SW480 (cell line): ENCODE measurements at regions not wholly inside any gene's neighbourhood (a gene's known extent, or its start where the extent isn't known, plus 50 kb on each side); places are given as distances from the start of the nearest gene placed in this dataset.

ENCODE experiments used
- DNase-seq: peaks from one replicate; pipeline ENCODE4 v3.0.0-alpha.2; 2016; ENCODE audit warnings: low spot score

GRCh38 chr13:22060187-22060586, 389.3 kb downstream of the FGF9 start:
- no peak for DNase-seq

DNA sequence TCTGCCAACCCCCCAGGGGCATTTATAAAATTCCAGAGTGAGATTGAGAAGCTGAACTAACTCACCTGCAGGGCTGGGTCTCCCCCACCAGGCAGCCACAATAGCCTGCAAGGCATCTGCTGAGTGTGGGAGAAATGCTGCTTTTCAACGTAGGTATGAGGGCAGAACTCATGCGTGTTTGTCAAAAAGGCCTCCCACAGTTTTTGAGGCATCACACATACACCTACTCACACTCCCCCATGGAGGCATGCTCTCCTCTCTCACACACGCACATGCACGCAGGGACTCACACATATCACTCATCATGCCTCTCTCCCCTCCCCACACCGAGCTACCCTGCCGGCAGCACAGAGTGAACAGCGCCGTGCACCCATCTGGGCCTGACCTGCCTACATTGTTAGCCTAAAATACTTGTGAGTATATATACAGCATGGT, 390.5 kb downstream of the FGF9 start:
- no peak for DNase-seq

- DNase-seq = no peak
These were observed 391.0 kb downstream of the FGF9 start for GRCh38 chr13:22061806-22062391.

DNA sequence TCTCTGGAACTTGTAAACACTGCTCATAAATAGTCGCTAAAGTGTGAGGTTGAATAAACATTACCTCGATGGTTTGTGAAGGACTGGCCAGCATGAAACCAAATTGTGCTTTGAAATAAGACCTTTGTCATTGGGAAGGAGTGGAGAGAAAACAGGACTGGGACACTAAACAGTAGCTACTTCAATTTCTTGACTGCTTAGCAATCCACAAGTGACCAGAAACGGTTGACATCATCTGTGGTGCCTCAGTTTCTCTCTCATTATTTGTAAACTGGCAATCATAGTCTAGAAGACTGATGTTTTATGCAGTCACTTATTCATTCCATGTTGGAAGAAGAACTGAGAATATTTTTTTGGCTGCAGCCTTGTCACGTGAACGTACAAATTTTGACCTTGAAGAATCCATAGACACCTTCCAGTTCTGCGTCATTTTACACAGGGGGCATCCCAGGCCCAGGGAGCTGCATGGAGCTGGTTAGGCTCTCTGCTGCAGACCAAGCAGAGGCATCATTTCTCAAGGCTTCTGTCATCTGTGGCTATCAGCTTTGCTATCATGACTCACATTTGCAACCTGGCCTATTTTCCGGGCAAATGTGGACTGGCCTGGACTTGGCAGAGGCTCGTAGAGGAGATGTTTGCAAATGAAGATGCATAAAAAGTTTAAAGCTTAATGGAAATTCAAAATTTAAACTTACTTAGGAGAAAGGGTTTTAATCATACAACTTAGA, 391.8 kb downstream of the FGF9 start:
- DNase-seq = no peak

GRCh38 chr13:22063416-22064124, 392.7 kb downstream of the FGF9 start:
- no peak for DNase-seq

DNA sequence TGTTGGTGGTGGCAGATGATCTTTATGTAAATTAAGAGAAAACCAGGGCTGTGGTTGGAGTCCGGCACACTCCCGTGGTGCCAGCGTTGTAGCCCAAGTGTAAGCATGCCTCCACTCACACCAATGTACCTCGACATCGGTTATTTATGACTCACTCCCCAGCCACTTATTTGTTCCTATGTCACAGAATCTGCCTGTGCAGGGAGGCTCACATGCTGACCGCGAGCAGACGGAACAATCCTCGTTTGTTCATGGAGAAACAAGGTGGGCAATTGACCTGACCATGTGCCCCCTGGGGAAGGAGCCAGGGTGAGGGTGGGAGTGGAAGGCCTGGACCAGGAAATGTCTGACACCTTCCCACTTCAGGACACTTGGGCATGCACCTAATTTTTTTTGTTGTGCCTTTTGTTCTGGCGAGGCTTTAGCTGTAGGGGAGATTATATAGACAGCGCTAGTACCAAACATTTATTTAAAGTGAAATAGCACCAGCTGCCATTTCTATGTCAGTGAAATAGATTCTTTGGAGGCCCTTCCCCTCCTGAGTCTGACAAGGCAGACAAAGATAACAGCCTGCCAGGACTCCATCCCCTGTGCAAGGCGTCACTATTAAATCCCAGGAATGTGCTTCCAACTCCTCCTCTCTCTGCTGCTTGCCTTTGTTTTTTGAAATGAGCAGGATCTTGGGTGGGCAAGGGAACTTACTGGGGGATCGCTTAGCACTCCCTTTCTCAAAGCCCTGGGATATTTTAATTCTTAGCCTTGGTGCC, 394.2 kb downstream of the FGF9 start:
- DNase-seq = peak; percentile 84

GRCh38 chr13:22073718-22074117, 402.8 kb downstream of the FGF9 start:
- DNase-seq = no peak

GRCh38 chr13:22074403-22074802, 403.5 kb downstream of the FGF9 start:
- no peak for DNase-seq

GRCh38 chr13:22076658-22077057, 405.8 kb downstream of the FGF9 start:
- DNase-seq = no peak

DNA sequence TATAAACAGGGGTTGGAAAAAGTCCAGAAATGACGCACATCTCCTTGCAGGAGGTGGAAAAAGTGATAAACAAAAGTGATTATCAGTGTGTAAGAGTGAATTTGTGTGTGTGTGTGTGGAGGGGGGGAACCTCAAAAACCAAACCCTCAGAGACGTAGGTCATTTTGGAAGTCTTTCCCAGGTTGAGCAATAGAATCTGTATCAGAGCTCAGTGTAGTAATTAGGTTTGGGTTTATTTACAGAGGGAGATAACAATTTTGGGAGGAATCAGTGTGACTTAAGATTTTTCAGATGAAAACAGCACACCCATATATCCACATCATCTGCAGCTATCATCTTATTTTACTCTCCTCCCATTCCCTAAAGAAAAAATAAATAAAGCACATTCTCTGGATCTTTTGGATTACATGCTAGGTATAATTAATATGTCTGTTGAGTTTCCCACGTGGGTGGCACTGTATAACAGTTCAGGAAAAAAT, 406.4 kb downstream of the FGF9 start:
- DNase-seq = no peak

GRCh38 chr13:22077764-22078163, 406.9 kb downstream of the FGF9 start:
- DNase-seq = no peak

DNA sequence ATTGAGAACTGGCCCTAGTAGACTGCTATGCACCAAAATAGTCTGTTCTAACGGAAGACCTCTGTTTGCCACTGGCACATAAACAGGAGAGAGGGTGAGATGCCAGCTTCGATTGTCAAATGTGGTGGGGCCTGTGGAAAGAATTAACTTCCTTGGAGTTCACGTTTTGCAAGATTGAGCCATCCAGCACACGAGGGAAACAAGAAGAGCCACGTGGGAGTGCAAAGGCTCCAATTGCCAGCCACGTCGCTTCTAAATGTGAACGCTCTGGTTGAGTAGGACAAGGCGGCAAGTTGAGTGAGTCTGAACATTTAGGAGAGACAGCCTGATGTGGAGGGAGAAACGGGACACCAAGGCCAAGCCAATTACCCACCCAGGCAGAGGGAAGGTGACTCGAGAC, 409.1 kb downstream of the FGF9 start:
- DNase-seq = no peak

DNA sequence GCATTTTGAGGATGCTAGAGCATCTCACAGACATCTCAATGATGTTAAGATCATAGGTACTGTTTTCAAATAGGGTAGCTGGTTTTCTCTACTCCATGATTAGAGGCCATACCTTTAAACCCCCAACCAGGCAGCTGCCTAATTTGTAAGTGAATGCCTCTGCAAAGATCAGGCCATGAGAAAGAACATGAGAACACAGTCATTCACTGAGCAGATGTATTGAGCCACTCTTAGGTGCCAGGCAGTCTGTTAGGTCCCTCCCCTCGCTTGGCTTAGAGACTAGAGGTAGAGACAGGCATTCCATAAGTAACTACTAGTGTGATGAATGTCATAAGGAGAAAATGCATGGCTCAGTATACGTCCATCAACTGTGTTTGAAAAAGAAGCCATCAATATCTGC, 410.0 kb downstream of the FGF9 start:
- DNase-seq = no peak

DNA sequence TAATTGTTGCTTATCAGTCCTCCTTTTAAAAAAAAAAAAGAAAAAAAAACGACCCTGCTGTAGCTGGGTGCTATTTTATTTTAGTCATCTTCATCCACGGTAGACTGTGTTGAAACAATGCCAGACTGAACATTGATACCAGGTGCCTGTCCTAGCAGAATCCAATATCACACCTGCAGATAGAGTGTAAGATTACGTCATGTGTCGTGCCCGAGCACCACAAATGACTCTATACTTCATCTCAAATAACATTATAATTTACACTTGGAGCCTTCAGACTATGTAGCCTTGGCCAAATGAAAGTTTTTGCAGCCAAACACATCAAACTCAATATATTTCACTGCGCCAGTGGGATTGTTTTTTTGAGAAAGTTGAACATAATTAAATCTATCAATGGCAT, 410.6 kb downstream of the FGF9 start:
- no peak for DNase-seq

GRCh38 chr13:22082030-22082429, 411.2 kb downstream of the FGF9 start:
- no peak for DNase-seq

- DNase-seq = no peak
These were observed 411.7 kb downstream of the FGF9 start for GRCh38 chr13:22082437-22083100.

- no peak for DNase-seq
These were observed 414.1 kb downstream of the FGF9 start for GRCh38 chr13:22085001-22085400.

GRCh38 chr13:22086597-22087330, 415.9 kb downstream of the FGF9 start:
- no peak for DNase-seq

DNA sequence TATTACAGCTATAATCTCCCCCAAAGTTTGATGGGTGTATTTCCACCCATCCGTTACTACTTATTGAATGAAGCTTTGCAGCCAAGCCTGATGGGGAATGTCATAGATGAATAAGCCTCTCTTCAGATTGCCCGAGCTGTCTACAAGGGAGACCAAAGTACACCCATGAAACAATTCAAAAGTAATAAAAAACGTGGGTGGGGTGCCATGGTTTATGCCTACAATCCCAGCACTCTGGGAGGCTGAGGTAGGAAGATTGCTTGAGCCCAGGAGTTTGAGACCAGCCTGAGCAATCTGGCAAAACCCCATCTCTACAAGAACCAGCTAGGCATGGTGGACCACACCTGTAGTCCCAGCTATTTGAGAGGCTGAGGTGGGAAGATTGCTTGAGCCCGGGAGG, 419.2 kb downstream of the FGF9 start:
- DNase-seq = no peak

DNA sequence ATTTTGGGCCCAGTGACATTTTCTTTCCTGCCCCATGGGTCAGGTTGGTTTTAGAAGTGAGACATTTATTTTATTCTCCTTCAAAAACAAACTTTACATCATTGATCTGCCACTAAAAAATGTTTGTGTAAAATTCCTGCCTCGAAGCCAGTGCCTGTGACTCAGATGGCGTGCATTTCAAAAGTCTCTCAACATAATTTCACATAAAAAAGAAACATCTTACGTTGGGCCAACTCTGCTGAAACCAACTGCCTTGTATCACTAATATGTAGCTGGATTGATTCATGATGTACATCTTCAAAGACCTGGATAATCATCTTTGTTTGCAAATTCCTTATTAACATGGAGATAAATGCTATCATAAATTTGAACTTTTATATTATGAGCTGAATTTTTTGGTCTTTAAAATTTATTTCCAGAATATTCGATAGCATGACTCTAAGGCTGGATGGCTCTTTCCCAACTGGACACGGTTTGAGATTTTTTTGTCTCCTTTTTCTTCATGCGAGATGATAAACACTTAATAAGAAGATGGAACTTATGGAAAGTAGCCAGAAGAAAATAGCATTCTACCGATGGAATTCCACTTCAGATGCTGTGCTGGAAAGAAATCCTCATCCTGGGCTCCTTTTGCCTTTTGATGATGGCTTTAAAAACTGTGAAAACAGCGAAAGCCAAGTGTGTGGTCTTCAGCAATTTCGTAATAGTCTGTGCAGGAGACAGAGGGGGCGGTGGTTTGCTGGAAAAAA, 420.5 kb downstream of the FGF9 start:
- DNase-seq = no peak

DNA sequence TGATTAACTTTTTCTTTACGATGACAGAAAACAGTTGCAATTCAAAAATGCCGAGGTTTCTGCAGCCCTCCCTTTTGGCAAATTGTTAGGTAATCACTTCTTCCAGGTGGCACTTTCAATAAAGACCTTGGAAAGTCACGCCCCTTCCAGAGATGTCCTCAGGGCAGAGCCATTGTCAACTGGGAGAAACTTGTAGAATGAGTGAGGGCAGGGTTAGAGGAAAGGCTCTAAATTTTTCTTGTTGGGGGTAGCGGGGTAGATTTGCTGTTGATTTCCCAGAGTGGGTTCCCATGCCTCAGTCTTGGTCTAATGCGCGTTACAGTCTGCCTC, 421.1 kb downstream of the FGF9 start:
- no peak for DNase-seq
